DOHH2 (cell line): ENCODE measurements at regions not wholly inside any gene's neighbourhood (a gene's known extent, or its start where the extent isn't known, plus 50 kb on each side); places are given as distances from the start of the nearest gene placed in this dataset.

Source experiments
- CTCF ChIP-seq: fragments of 200-600 bp; sonication (generic); IDR thresholded peaks from one replicate; pipeline ENCODE4 v1.5.1; 2014; ENCODE audit warnings: antibody characterized with exemption, mild to moderate bottlenecking, low read depth, low read length; ENCODE audit not compliant: poor library complexity, severe bottlenecking
- EZH2phosphoT487 ChIP-seq: fragments of 200-600 bp; sonication (generic); IDR thresholded peaks from 2 replicates; pipeline ENCODE4 v1.6.1; 2017; ENCODE audit warnings: borderline replicate concordance, mild to moderate bottlenecking, antibody characterized with exemption, low read length, moderate library complexity, mixed read lengths

GRCh38 chr18:76121011-76121410, 374.0 kb downstream of the ZNF516 start:
- TF ChIP-seq CTCF, result no peak
- no peak for TF ChIP-seq EZH2phosphoT487
